Left hindlimb (tissue), 1 donor: ENCODE measurements at regions not wholly inside any gene's neighbourhood (a gene's known extent, or its start where the extent isn't known, plus 50 kb on each side); places are given as distances from the start of the nearest gene placed in this dataset.

ENCODE experiments used
- DNase-seq: peaks from one replicate; pipeline ENCODE4 v3.0.0-alpha.2; 2018

DNA sequence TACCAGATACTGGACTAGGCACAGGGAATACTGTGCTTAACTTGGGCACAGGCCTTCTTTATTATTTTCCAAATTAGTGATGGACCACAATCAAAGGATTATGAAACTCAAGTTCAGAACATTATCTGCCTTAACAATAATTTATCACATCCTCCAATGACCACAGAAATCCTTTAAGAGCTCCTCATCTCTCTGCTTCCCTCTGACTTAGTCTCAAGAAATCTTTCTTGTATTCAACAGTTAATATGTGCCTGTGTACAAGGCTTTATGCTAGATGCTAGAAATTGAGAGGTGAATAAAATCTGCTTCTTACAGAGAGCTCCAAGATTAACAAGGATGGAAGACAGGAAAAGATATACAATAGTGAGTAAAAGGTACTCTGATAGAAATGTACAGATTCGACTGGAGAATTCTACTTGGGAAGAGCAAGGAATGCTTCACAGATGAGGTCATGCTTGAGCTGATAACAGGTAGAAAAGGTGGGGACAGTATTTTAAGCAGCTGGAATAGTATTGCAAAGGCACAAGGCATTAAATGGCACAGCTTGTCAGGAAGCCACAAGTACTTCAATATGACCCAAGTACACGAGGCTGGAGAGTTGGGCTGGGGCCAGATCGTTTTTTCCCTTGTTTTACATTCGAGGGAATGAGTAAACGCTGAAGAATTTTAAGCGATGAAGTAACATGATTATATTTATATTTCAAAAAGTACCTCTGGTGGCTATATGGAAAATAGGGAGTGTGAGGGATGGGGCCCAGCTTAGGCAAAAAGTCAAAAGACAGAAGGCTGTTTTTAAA, 55.1 kb upstream of the ARID2 start:
- peak; percentile 50 for DNase-seq

DNA sequence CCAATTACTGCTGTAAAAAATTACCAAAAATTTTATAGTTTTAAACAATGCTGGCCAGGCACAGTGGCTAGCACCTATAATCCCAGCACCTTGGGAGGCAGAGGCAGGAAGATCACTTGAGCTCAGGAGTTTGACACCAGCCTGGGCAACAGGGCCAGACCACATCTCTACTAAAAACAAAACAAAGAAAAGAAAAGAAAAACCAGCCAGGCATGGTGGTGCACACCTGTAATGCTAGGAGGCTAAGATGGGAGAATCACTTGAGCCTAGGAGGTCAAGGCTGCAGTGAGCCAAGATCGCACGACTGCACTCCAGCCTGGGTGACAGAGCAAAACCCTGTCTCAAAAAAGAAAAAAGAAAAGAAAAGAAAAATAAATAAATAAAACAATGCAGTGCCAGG, 54.0 kb upstream of the ARID2 start:
- no peak for DNase-seq
